Upper lobe of left lung (tissue), 6 donors: ENCODE measurements at regions not wholly inside any gene's neighbourhood (a gene's known extent, or its start where the extent isn't known, plus 50 kb on each side); places are given as distances from the start of the nearest gene placed in this dataset.

Experiments used
- ATAC-seq, 2 donors: fragments of 200-7000 bp; cut with Tn5 transposase; one replicate each; pipeline ENCODE4 v1.9.1; 2022; ENCODE audit warnings: mild to moderate bottlenecking in 2 of 2, moderate library complexity in 2 of 2; ENCODE audit not compliant: low FRiP score in 2 of 2
- DNase-seq, 2 donors: peaks; one replicate each; pipeline ENCODE4 v3.0.0-alpha.2; 2019 to 2020
- H3K27ac ChIP-seq, 4 donors: fragments of 200-600 bp; sonication (generic); one replicate each; pipeline ENCODE4 v1.5.1; 2016 to 2019
- H3K27me3 ChIP-seq, 4 donors: fragments of 200-600 bp; sonication (generic); one replicate each; pipeline ENCODE4 v1.5.1; 2017 to 2019
- H3K36me3 ChIP-seq, 4 donors: fragments of 200-600 bp; sonication (generic); one replicate each; pipeline ENCODE4 v1.5.1; 2016 to 2019
- H3K4me1 ChIP-seq, 4 donors: fragments of 200-600 bp; sonication (generic); one replicate each; pipeline ENCODE4 v1.5.1; 2018 to 2019
- H3K4me3 ChIP-seq, 4 donors: fragments of 200-600 bp; sonication (generic); one replicate each; pipeline ENCODE4 v1.5.1; 2017 to 2019; ENCODE audit warnings: mild to moderate bottlenecking in 2 of 4, moderate library complexity in 1 of 4
- H3K9me3 ChIP-seq, 4 donors: fragments of 200-600 bp; sonication (generic); one replicate each; pipeline ENCODE4 v1.5.1; 2018 to 2019
- CTCF ChIP-seq, 6 experiments: fragments of 450-650 bp in 4 of 6; fragments of 200-600 bp in 2 of 6; sonication (generic) in 2 of 6; IDR thresholded peaks; one replicate each; pipeline ENCODE4 v1.5.1; 2016 to 2019; ENCODE audit warnings: antibody characterized with exemption in 6 of 6
- EP300 ChIP-seq, 4 donors: sonication (generic); formaldehyde crosslinking; IDR thresholded peaks; one replicate each; pipeline ENCODE4 v1.5.1; 2017; ENCODE audit warnings: antibody characterized with exemption in 4 of 4, control low read depth in 2 of 4
- POLR2A ChIP-seq, 4 donors: fragments of 450-650 bp; IDR thresholded peaks; one replicate each; pipeline ENCODE4 v1.5.1; 2016 to 2017; ENCODE audit warnings: antibody characterized with exemption in 4 of 4, mild to moderate bottlenecking in 2 of 4
- POLR2AphosphoS5 ChIP-seq, 2 donors: sonication (generic); formaldehyde crosslinking; IDR thresholded peaks; one replicate each; pipeline ENCODE4 v1.5.1; 2017; ENCODE audit warnings: antibody characterized with exemption in 2 of 2
- WGBS, 2 donors: methylation state at CpG; one replicate each; pipeline ENCODE4 v1.1.5; 2017 to 2018; 5-methylcytosine and 5-hydroxymethylcytosine counted together
- donor health status: DM: no; HTN: no; CAD: no; lungs with moderate emphysema.
- donor health status: DM: no; HTN: yes; CAD: no; lungs with severe emphysema.

GRCh38 chr7:15747301-15747700, 60.8 kb upstream of the MEOX2 start:
- Histone ChIP-seq H3K4me3 (no peak overlapping the region), H3K27ac (no peak overlapping the region), H3K36me3 (no peaks in the 10 kb centered on the region), H3K9me3 (no peaks in the 10 kb centered on the region), H3K27me3 (no peaks in the 10 kb centered on the region), H3K4me1 (no peaks in the 10 kb centered on the region)
- DNase-seq (no peak), ATAC-seq (peak in 1 of 2 donors; percentile 42)
- 50 to 59% methylated on average over 2 of the region's 2 CpGs for WGBS, 2 donors
- no peak for TF ChIP-seq POLR2A (IDR thresholded peaks at IDR 0.05)
- TF ChIP-seq EP300 (IDR thresholded peaks at IDR 0.05), result no peak
- no peak for TF ChIP-seq POLR2AphosphoS5 (IDR thresholded peaks at IDR 0.05)
- no peak for TF ChIP-seq CTCF (IDR thresholded peaks at IDR 0.05)

GRCh38 chr7:15743926-15744480, 57.5 kb upstream of the MEOX2 start:
- H3K27me3 ChIP-seq, result no peaks in the 10 kb centered on the region
- ATAC-seq, result no peak

GRCh38 chr7:15737601-15738000, 51.1 kb upstream of the MEOX2 start:
- no peak for TF ChIP-seq EP300 (IDR thresholded peaks at IDR 0.05)
- TF ChIP-seq POLR2A (IDR thresholded peaks at IDR 0.05), result no peak
- TF ChIP-seq CTCF (IDR thresholded peaks at IDR 0.05), result no peak
- no peak for TF ChIP-seq POLR2AphosphoS5 (IDR thresholded peaks at IDR 0.05)
- H3K9me3 ChIP-seq, result no peaks in the 10 kb centered on the region
- no peak for ATAC-seq
- H3K4me1 ChIP-seq, result no peaks in the 10 kb centered on the region
- WGBS, 2 donors, result 49% methylated on average over 2 of the region's 2 CpGs
- H3K36me3 ChIP-seq, result no peaks in the 10 kb centered on the region
- no peak overlapping the region for H3K4me3 ChIP-seq
- no peak overlapping the region for H3K27ac ChIP-seq
- no peaks in the 10 kb centered on the region for H3K27me3 ChIP-seq
- no peak for DNase-seq

More at GRCh38 chr7:15743926-15744480, 57.5 kb upstream of the MEOX2 start:
- WGBS, 2 donors, result 54 to 100% methylated on average over 2 to 3 of the region's 3 CpGs
- H3K4me3 ChIP-seq, result no peak overlapping the region
- H3K9me3 ChIP-seq, result no peaks in the 10 kb centered on the region
- H3K36me3 ChIP-seq, result no peaks in the 10 kb centered on the region
- DNase-seq, result no peak
- H3K4me1 ChIP-seq, result no peaks in the 10 kb centered on the region
- no peak for TF ChIP-seq POLR2A (IDR thresholded peaks at IDR 0.05)
- TF ChIP-seq EP300 (IDR thresholded peaks at IDR 0.05), result no peak
- TF ChIP-seq CTCF (IDR thresholded peaks at IDR 0.05), result no peak
- TF ChIP-seq POLR2AphosphoS5 (IDR thresholded peaks at IDR 0.05), result no peak
- H3K27ac ChIP-seq, result no peak overlapping the region
